Epithelial cell of proximal tubule (primary cell): ENCODE measurements at regions not wholly inside any gene's neighbourhood (a gene's known extent, or its start where the extent isn't known, plus 50 kb on each side); places are given as distances from the start of the nearest gene placed in this dataset.

ENCODE experiments used
- DNase-seq: peaks from one replicate; pipeline ENCODE4 v3.0.0-alpha.2; 2011; ENCODE audit warnings: low read depth
- H3K4me3 ChIP-seq: 2 replicates; pipeline ENCODE4 v1.5.1; 2011; ENCODE audit warnings: low read depth, mild to moderate bottlenecking, low read length
- CTCF ChIP-seq: conservative IDR thresholded peaks from 2 replicates; pipeline ENCODE4 v1.5.1; 2012; ENCODE audit warnings: low read depth, mild to moderate bottlenecking, low read length

- no peak for TF ChIP-seq CTCF
- no peak for DNase-seq
- H3K4me3 ChIP-seq: no peak overlapping the region
Measured at GRCh38 chr11:92810423-92811064, 158.9 kb upstream of the MTNR1B start.

DNA sequence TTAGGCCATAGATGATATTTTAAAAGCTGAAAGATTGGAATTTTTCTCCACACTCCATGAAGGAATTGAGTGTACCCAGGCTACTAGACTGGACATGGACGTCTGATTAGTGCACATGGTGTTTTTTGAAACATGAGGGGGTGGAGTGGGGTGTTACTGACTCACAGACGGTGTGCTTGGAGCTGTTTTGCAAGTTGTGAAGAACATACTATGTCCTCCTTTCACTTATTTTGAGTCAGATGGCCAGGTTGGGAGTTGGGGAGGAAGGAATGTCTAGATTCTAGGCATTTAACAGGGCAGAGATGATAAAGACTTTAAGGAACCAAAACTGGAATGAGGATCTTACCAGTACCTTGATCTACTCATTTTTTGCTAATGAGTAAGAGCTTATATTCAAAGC lies 158.1 kb upstream of the MTNR1B start:
- H3K4me3 ChIP-seq: no peak overlapping the region
- TF ChIP-seq CTCF: no peak
- DNase-seq: no peak

DNA sequence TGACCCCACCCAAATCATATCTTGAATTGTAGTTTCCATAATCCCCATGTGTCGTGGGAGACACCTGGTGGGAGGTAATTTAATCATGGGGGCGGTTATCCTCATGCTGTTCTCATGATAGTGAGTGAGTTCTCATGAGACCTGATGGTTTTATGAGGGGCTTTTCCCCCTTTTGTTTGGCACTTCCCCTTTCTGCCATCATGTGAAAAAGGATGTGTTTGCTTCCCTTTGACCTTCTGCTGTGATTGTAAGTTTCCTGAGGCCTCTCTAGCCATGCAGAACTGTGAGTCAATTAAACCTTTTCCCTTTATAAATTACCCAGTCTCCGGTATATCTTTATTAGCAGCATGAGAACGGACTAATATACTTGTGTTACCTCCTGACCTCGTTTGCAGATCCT lies 156.6 kb upstream of the MTNR1B start:
- H3K4me3 ChIP-seq: no peak overlapping the region
- no peak for DNase-seq
- TF ChIP-seq CTCF: no peak

- no peak overlapping the region for H3K4me3 ChIP-seq
- DNase-seq: no peak
- TF ChIP-seq CTCF: no peak
Measured at GRCh38 chr11:92819830-92820229, 149.6 kb upstream of the MTNR1B start.

GRCh38 chr11:92820860-92821259 lies 148.6 kb upstream of the MTNR1B start:
- no peak for DNase-seq
- no peak for TF ChIP-seq CTCF

DNA sequence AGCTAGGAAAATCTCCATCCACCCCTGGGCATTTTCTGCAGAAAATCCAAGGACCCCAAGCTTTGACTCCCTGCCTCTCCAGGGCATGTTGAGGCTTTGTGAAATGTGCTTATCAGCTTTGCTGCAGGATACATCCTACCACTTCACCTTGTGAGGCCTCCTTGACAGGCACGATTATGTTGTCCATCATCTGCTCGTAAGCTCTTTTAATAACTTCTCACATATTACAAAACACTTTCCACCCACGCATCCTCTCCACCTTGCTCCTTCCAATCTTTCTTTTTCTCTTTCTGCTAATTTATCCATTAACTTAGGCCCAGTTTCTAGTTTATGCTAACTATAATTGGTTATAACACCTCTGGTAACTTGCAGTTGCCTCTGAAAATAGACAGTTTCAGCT lies 147.0 kb upstream of the MTNR1B start:
- no peak overlapping the region for H3K4me3 ChIP-seq
- no peak for DNase-seq
- no peak for TF ChIP-seq CTCF

More at GRCh38 chr11:92820860-92821259, 148.6 kb upstream of the MTNR1B start:
- no peak overlapping the region for H3K4me3 ChIP-seq

DNA sequence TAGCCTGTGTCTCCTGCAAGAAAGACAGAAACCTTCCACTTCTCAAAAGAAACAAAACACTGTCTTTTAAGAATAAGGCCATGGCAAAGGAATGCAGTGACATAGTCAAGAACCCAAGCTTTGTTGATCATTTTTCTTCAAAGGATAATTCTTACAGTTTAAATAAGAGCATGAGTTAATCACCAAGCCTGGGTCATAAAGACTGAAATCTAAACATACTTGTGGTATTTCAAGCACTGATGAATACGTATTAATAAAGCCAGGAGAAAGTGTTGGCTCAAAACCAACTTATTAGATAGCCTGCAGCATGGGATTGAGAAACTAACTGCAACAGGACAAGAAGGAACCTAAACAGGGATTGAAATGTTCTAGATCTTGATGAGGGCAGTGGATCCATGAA lies 143.3 kb upstream of the MTNR1B start:
- no peak for DNase-seq
- TF ChIP-seq CTCF: no peak

More for the DNA sequence above, 143.3 kb upstream of the MTNR1B start:
- no peak overlapping the region for H3K4me3 ChIP-seq
